Fibroblast of skin of right quadriceps (primary cell): ENCODE measurements at regions not wholly inside any gene's neighbourhood (a gene's known extent, or its start where the extent isn't known, plus 50 kb on each side); places are given as distances from the start of the nearest gene placed in this dataset.

ENCODE experiments used
- DNase-seq: peaks from one replicate; pipeline ENCODE4 v3.0.0-alpha.2; 2013

DNA sequence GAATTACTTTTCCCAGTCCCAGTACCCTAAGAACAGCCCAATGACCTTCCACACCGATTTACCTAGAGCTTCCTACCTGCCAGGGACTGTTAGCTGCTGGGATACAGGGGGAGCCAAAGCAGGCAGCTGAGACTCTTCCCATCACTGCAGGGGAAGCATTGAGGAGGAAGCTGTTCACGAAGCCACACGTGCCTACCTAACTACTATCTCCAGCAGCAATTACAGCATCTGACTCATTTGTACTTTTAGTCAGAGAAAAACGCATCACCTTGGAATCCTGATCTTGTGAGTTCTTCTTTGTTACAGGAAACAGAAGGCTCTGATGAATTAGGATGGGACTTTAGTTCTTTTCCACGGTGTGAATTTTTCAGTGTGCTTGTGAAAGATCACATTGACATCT lies 113.7 kb upstream of the DHX40 start:
- peak; percentile 68 for DNase-seq

DNA sequence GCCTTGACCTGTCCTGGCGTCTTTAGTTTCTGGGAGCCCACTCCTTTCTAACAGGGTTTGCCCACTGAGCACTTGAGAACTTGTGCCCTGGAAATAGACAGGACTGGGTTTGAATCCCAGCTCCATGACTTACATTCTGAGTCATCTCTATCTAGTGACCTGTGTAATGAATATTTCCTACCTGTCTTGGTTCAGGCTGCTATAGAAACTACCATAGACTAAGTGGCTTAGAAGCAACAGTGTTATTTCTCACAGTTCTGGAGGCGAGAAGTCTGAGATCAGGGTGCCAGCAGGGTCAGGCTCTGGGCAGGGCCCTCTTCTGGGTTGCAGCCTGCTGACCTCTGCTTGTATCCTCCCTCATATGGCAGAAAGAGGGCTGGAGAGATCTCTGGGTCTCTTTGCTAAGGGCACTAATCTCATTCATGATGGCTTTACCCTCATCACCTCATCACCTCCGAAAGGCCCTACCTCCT lies 110.7 kb upstream of the DHX40 start:
- no peak for DNase-seq

- DNase-seq = no peak
These were observed 109.0 kb upstream of the DHX40 start for GRCh38 chr17:59456428-59456827.

GRCh38 chr17:59456923-59457615 lies 108.3 kb upstream of the DHX40 start:
- DNase-seq = no peak

DNA sequence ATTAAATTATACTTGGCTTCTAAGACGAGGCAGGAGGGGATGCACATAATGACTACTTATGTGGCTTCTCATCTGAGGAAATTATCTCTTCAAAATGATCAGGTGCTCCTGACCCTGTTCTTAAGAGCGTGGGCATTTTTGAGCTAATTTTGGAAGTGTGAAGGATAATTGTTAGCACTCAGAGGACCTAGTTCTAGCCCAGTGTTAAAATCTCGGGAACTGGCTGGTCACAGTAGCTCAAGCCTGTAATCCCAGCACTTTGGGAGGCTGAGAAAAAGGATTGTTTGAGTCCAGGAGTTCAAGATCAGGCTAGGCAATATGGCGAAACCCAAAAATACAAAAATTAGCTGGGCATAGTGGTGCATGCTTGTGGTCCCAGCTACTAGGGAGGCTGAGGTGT lies 103.0 kb upstream of the DHX40 start:
- DNase-seq = no peak

DNA sequence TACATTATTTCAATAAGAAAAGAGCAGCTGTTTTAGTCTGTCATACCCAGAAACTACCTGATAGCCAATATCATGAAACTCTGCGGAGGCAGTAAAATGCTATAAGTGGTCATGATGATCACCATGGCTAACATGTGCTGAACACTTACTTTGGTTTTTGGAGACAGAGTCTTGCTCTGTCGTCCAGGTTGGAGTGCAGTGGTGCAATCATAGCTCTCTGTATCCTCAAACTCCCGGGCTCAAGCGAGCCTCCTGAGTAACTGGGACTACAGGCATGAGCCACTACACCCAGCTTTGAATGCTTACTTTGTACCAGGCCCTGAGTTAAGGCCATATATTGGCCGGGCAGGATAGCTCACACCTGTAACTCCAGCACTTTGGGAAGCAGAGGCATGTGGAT lies 101.2 kb upstream of the DHX40 start:
- no peak for DNase-seq

- no peak for DNase-seq
These were observed 99.5 kb upstream of the DHX40 start for GRCh38 chr17:59465949-59466307.

- DNase-seq = no peak
These were observed 98.2 kb upstream of the DHX40 start for GRCh38 chr17:59466946-59467801.

GRCh38 chr17:59469786-59470485 lies 95.5 kb upstream of the DHX40 start:
- no peak for DNase-seq

GRCh38 chr17:59470624-59471297 lies 94.6 kb upstream of the DHX40 start:
- DNase-seq = no peak

GRCh38 chr17:59476413-59476812 lies 89.0 kb upstream of the DHX40 start:
- no peak for DNase-seq

- DNase-seq = no peak
These were observed 86.3 kb upstream of the DHX40 start for GRCh38 chr17:59479141-59479540.

DNA sequence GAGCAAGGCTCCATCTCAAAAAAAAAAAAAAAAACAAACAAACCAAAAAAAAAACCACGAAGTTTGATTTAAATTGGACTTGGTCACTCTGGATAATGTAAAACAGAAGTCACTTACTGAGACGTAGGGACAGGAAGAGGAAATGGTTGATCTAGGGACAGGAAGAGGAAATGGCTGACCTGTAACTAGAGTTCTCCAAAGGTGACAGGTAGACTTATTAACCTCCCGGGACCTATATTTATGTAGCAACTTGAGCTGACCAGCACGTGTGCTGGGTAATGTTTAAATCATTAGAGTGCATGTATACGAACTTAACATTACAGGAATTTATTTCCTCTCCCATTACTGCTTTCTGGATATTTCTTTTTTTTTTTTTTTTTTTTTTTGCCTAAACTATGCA lies 81.5 kb upstream of the DHX40 start:
- no peak for DNase-seq

GRCh38 chr17:59485015-59485414 lies 80.4 kb upstream of the DHX40 start:
- no peak for DNase-seq

DNA sequence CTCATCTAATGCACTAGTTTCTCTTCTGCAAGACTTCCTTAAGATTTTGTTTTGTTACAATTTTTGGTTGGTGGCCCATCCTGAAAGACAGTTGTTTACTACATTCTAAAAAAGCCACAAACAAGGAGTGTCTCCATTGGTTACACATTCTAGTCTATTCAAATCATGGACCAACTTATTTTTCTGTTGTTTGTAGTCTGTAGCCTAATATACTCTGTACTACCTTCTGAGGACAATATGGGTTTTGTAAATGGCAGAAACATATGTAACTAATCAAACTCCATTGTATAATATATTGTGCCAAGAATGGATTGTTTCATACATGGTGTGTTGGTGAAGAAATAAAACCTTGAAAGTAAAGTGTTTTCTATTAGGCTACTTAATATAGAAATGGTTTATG lies 79.5 kb upstream of the DHX40 start:
- DNase-seq = no peak

- DNase-seq = peak; percentile 10
These were observed 78.1 kb upstream of the DHX40 start for GRCh38 chr17:59487161-59487873.

DNA sequence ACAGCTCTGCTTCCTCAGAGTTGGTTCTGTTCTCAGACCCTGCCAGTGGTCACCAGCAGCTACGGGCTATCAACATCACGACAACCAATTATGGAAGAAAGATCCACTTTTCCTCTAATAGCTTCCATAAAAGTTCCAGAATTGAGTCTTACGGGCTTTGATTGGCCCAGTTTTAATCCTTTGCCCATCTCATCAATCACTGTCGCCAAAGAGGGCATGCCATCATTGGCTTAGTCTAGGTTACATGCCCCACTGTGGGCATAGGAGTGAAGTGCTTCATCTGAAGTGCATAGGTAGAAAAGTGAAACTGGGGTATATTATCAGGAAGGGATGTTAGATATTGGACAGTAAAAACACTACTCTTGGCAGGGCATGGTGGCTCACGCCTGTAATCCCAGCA lies 76.6 kb upstream of the DHX40 start:
- DNase-seq = no peak

- peak; percentile 38 for DNase-seq
These were observed 75.2 kb upstream of the DHX40 start for GRCh38 chr17:59490216-59490615.

GRCh38 chr17:59491353-59492090 lies 73.9 kb upstream of the DHX40 start:
- DNase-seq = peak; percentile 18

DNA sequence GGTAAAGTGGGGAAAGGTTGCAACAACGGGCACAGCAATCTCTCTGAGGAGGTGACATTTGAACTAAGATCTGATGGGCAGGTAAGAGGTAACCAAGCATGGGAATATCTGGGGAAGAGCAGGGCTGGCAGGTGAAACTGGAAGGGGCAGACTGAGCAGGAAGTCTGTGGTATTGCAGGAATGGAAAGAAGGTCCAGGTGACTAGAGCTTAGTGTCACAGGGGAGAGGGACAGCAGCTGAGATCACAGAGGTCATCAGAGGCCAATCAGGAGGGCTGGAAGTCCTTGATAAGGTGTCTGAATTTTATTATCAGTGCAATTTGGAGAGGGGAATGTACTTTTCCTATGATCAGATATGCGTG lies 73.3 kb upstream of the DHX40 start:
- DNase-seq = no peak

DNA sequence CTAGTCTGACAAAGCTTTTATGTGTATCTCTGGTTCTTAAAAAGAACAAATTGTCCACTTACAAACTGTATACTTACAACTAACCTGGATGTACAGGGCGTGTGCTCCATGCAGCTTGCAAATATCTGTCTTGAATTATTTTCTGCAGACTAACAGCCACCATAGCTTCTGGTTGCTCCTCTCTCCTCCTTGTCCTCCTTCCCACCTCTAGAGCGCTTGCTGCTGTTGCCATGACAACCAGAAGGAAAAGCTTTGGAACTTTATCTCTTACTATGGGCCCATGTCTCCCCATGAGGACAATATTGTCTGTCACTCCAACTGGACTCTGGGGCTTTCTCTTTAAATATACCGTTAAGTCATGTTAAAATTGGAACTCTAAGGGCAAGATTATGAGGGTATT lies 71.5 kb upstream of the DHX40 start:
- no peak for DNase-seq
